ENCODE measurements at regions not wholly inside any gene's neighbourhood (a gene's known extent, or its start where the extent isn't known, plus 50 kb on each side); places are given as distances from the start of the nearest gene placed in this dataset.

GRCh38 chr2:198441901-198442300 is 637.5 kb downstream of the PLCL1 start:
- no peak for DNase-seq (ENCODE audit: extremely low read depth, low read depth)
- no peak for TF ChIP-seq CTCF (IDR thresholded peaks at IDR 0.05; ENCODE audit: low read depth, low read length)

GRCh38 chr2:198441246-198441645 is 636.9 kb downstream of the PLCL1 start:
- no peak for TF ChIP-seq CTCF (IDR thresholded peaks at IDR 0.05; ENCODE audit: low read depth, low read length)
- DNase-seq (ENCODE audit: extremely low read depth, low read depth): no peak

GRCh38 chr2:198440833-198441232 is 636.4 kb downstream of the PLCL1 start:
- DNase-seq (ENCODE audit: extremely low read depth, low read depth): no peak
- no peak for TF ChIP-seq CTCF (IDR thresholded peaks at IDR 0.05; ENCODE audit: low read depth, low read length)

GRCh38 chr2:198438331-198438730 is 633.9 kb downstream of the PLCL1 start:
- no peak for DNase-seq (ENCODE audit: extremely low read depth, low read depth)

GRCh38 chr2:198424112-198424511 is 619.7 kb downstream of the PLCL1 start:
- no peak for DNase-seq (ENCODE audit: extremely low read depth, low read depth)
- TF ChIP-seq CTCF (IDR thresholded peaks at IDR 0.05; ENCODE audit: low read depth, low read length): no peak

More at GRCh38 chr2:198438331-198438730, 633.9 kb downstream of the PLCL1 start:
- no peak for TF ChIP-seq CTCF (IDR thresholded peaks at IDR 0.05; ENCODE audit: low read depth, low read length)

GRCh38 chr2:198417836-198418235 is 613.4 kb downstream of the PLCL1 start:
- DNase-seq (ENCODE audit: extremely low read depth, low read depth): no peak
- TF ChIP-seq CTCF (IDR thresholded peaks at IDR 0.05; ENCODE audit: low read depth, low read length): no peak

GRCh38 chr2:198414976-198415375 is 610.6 kb downstream of the PLCL1 start:
- no peak for TF ChIP-seq CTCF (IDR thresholded peaks at IDR 0.05; ENCODE audit: low read depth, low read length)

More at GRCh38 chr2:198414976-198415375, 610.6 kb downstream of the PLCL1 start:
- DNase-seq (ENCODE audit: extremely low read depth, low read depth): no peak
